RWPE1 (cell line): ENCODE measurements at regions not wholly inside any gene's neighbourhood (a gene's known extent, or its start where the extent isn't known, plus 50 kb on each side); places are given as distances from the start of the nearest gene placed in this dataset.

Source experiments
- CTCF ChIA-PET: fragments of 350-600 bp; sonication (Branson Sonifier 250); formaldehyde crosslinking; extraction: SDS; loops from one replicate; lab custom pipeline; 2021; lab: Yijun Ruan, JAX
- POLR2A ChIA-PET: fragments of 400-600 bp; formaldehyde crosslinking; extraction: SDS; loops from one replicate; lab custom pipeline; 2020; ENCODE audit warnings: antibody characterized with exemption; ENCODE audit not compliant: low non-redundant PET; lab: Yijun Ruan, JAX
- DNase-seq: peaks from one replicate; pipeline ENCODE4 v3.0.0; 2012; ENCODE audit warnings: low spot score
- H3K27ac ChIP-seq: fragments of 450-650 bp; 2 replicates; pipeline ENCODE4 v1.5.1; 2017
- CTCF ChIP-seq: fragments of 450-650 bp; conservative IDR thresholded peaks from 2 replicates; pipeline ENCODE4 v1.5.1; 2017; ENCODE audit warnings: low read depth, mild to moderate bottlenecking

DNA sequence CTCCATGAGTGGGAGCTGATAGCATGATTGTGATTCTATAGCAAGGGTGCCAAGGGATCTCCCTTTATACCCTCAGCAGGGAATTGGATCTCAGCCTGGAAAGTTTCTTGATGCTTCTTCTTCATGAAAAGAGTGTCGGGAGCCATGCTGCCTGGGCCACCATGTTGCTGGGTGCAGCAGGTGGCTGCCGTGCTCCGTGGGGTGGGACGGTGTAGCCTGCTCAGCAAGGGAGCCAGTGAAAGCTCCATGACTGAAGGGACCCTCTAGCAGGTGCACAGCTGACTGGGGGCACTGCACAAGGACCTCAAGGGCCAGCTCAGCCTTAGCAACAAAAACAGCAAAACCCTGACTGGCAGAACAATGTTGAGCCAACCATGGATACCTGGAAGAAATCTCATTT lies 368.9 kb upstream of the HS6ST1 start:
- ChIA-PET POLR2A (no interaction called here), CTCF (no interaction called here)
- no peak for DNase-seq
- TF ChIP-seq CTCF, result no peak
- H3K27ac ChIP-seq, result no peak overlapping the region

GRCh38 chr2:128689971-128690370 lies 371.3 kb upstream of the HS6ST1 start:
- CTCF ChIA-PET, result no interaction called here
- DNase-seq, result no peak
- TF ChIP-seq CTCF, result no peak
- POLR2A ChIA-PET, result no interaction called here
- H3K27ac ChIP-seq, result no peak overlapping the region

DNA sequence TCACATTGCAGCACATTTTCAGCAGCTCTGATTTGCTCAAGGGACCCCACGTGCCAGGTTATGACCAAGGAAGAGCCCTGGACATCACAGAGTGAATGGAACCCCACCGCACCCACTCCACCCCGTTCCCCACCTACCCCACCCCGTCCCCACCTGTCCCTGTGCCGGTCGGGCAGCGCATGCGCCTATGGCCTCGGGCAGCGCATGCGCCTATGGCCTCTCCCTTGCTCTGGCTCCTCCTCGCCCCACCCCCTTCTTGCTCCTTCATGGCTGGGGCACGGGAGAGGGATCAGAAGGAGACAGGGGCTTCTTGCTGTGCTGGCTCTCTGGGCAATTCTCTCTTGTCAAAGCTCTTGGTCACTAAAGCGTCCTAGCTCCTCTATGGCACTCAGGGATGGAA lies 371.8 kb upstream of the HS6ST1 start:
- ChIA-PET CTCF (no interaction called here), POLR2A (no interaction called here)
- TF ChIP-seq CTCF, result no peak
- DNase-seq, result no peak
- H3K27ac ChIP-seq, result no peak overlapping the region

DNA sequence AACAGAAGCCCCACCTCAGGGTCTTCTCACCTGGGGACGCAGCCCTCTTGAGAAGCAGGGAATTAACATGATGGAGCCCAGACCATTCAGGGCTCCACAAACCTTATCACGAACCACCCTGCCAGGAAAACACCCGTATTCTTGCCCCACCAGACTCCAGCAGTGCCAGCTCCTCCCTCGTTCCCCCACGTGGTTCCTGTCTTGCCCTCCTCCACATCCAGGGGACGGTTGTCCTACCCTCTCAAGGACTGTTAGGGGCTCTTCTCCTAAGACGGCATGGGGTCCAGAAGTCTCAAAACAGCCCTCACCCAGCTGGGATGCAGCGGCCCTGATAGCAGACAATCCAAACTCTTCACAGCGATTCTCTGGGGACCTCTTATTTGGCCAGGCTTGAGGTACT lies 372.2 kb upstream of the HS6ST1 start:
- ChIA-PET CTCF (no interaction called here), POLR2A (no interaction called here)
- no peak overlapping the region for H3K27ac ChIP-seq
- no peak for TF ChIP-seq CTCF
- DNase-seq, result no peak

GRCh38 chr2:128691526-128691925 lies 372.9 kb upstream of the HS6ST1 start:
- ChIA-PET CTCF (no interaction called here), POLR2A (no interaction called here)
- no peak for DNase-seq
- TF ChIP-seq CTCF, result no peak
- H3K27ac ChIP-seq, result no peak overlapping the region

DNA sequence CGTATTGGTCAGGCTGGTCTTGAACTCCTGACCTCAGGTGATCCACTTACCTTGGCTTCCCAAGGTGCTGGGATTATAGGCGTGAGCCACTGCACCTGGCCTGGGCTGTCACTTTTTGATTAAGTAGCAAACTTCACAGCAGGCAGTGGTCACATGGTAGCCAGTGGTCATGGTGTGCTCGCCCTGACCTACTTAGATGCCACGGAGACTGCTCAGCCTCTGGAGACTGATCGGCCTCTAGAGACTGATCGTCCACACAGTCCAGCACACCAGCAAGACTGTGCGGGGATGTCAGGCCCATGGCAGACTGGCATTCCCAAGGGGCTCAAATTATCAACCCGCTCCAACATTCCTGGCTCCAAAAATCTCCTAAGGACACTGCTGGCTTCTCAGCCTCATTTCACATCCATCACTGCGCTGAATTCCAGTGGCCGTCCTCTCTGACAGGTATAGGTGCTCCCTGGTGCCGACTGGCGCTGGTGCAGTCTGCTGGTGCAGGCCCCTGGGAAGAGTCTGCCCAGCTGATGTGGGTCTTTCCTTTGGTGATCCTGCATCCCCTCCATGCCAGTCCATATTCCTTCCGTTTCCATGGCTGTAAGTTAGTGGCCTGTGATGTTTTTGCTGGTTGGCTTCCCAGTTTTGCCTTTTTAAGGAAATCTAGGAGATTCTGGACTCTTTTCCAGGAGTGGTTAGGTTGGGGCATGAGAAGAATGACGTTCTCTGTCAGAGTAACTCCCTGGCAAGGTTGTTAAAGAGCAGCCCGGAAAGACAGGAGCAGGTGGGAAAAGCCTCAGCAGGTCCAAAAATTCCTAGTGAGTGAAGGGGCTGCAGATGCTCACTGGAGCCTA lies 374.5 kb upstream of the HS6ST1 start:
- POLR2A ChIA-PET, result no interaction called here
- TF ChIP-seq CTCF, result no peak
- no peak for DNase-seq
- CTCF ChIA-PET, result no interaction called here
- no peak overlapping the region for H3K27ac ChIP-seq
